ENCODE measurements at regions not wholly inside any gene's neighbourhood (a gene's known extent, or its start where the extent isn't known, plus 50 kb on each side); places are given as distances from the start of the nearest gene placed in this dataset.
"Not testable (repeated sequence)": the region's sequence is repeated elsewhere in the genome, so short reads cannot be mapped to it uniquely, and the experiment has no call there.

GRCh38 chr15:95153201-95153600, 921.8 kb downstream of the MCTP2 start:
- TF ChIP-seq KAT7 (CRISPR knock-in tag; IDR thresholded peaks at IDR 0.05; ENCODE audit: borderline replicate concordance); CTCF (IDR thresholded peaks at IDR 0.05): not testable (repeated sequence)
